ENCODE measurements at regions not wholly inside any gene's neighbourhood (a gene's known extent, or its start where the extent isn't known, plus 50 kb on each side); places are given as distances from the start of the nearest gene placed in this dataset.

DNA sequence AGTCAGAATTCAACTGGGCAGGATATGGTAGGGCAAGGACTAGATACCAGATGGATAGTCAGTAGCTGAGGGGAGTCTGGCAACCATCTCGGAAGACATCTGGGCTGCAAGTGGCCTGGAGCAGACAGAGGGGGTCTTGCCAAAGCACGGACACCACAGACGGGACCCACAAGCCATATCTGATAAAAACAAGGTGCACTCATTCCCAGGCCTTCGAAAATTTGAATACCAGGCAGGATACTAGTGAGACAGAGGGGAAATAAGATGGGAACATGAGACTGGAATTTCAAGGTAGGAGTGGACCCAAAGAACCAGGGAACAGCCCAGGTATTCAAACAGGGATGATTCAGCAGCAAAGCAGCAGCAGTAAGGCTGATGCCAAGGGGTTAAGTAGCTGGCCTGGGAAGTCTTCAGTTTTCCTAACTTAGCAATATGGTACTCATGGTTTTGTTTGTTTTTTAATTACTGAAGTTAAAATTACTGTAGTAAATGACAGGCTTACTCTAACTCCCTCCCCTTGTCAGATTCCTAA, 144.9 kb upstream of the NCKAP5 start:
- H3K4me3 ChIP-seq (ENCODE audit: low read length): no peak overlapping the region
- DNase-seq (ENCODE audit: low read depth): no peak

DNA sequence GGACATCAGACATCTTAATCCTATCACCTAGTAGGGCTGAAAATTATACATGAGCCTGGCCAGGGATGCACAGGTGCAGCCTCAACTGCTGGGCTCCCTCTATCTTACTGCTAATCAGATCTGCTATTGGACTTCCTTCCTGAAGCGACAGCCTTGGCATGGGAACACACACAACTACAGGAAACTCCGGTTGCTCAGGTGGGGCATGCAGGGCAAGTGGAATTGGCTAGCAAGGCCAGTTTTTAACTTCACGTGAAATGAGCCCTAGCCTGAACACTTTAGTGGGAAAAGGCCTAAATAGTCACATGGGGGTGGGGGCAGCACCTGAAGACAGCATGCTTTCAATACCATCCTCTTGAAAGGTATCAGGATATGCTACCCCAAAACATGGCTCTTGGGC, 147.9 kb upstream of the NCKAP5 start:
- no peak for DNase-seq (ENCODE audit: low read depth)
- no peak for TF ChIP-seq CTCF (conservative IDR thresholded peaks at IDR 0.05; ENCODE audit: low read length)
- H3K4me3 ChIP-seq (ENCODE audit: low read length): no peak overlapping the region

More for the DNA sequence above, 144.9 kb upstream of the NCKAP5 start:
- TF ChIP-seq CTCF (conservative IDR thresholded peaks at IDR 0.05; ENCODE audit: low read length): no peak

- no peak overlapping the region for H3K4me3 ChIP-seq (ENCODE audit: low read length)
- TF ChIP-seq CTCF (conservative IDR thresholded peaks at IDR 0.05; ENCODE audit: low read length): no peak
- peak; percentile 51 for DNase-seq (ENCODE audit: low read depth)
Measured at GRCh38 chr2:133717497-133717896, 149.2 kb upstream of the NCKAP5 start.

DNA sequence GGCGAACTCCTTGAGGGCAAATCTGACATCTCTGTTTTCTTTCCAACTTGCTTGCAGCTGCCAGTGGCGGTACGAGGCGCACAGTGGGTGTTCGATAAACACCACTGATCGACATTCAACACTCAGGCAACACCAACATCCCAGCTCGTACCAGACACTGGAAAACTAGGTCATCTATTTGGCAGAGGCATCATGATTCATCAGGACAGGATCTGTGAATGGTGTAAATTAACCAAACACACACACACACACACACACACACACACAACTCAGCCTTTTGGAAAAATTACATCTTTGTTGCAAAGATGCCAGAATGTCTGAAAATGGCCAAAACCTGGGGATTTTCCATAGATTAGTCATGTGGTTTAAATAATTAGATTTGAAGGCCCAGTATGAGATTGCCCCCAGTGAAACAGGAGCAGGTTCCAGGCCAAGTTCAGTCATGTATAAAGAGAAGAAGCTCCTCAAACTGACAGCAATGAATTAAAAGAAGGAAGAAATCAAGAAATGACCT, 150.5 kb upstream of the NCKAP5 start:
- TF ChIP-seq CTCF (conservative IDR thresholded peaks at IDR 0.05; ENCODE audit: low read length): no peak
- peak; percentile 94 for DNase-seq (ENCODE audit: low read depth)
- H3K4me3 ChIP-seq (ENCODE audit: low read length): no peak overlapping the region

DNA sequence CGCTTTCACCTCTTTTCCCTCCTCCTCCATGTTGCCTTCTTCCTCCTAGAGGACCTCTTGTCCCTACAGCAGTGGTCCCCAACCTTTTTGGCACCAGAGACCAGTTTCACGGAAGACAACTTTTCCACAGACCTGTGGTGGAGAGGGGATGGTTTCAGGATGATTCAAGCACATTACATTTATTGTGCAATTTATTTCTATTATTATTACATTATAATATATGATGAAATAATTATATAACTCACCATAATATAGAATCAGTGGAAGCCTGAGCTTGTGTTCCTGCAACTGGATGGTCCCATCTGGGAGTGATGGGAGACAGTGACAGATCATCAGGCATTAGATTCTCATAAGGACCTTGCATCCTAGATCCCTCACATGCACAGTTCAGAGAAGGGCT, 152.2 kb upstream of the NCKAP5 start:
- DNase-seq (ENCODE audit: low read depth): no peak
- no peak for TF ChIP-seq CTCF (conservative IDR thresholded peaks at IDR 0.05; ENCODE audit: low read length)
- no peak overlapping the region for H3K4me3 ChIP-seq (ENCODE audit: low read length)

GRCh38 chr2:133721118-133721517, 152.9 kb upstream of the NCKAP5 start:
- no peak for DNase-seq (ENCODE audit: low read depth)
- TF ChIP-seq CTCF (conservative IDR thresholded peaks at IDR 0.05; ENCODE audit: low read length): no peak
- no peak overlapping the region for H3K4me3 ChIP-seq (ENCODE audit: low read length)

DNA sequence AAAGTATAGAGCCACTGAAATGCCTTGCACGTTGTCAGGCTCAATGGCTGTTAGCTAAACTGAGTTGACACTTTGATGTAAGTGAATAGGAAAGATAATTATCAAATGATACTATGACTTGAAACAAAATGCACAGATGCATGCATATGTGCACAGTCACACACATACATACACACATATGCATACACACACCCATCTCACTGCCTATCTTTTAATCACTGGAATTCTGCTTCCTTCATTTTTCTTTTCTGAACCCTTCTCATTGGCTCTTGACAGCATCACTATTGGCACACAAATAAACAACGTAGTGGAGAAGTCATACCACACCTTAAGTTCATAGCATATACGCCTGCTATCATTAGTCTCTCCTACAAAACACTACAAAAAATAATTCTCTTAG, 154.9 kb upstream of the NCKAP5 start:
- no peak overlapping the region for H3K4me3 ChIP-seq (ENCODE audit: low read length)
- no peak for TF ChIP-seq CTCF (conservative IDR thresholded peaks at IDR 0.05; ENCODE audit: low read length)
- DNase-seq (ENCODE audit: low read depth): no peak
